HCT116 (cell line): ENCODE measurements at regions not wholly inside any gene's neighbourhood (a gene's known extent, or its start where the extent isn't known, plus 50 kb on each side); places are given as distances from the start of the nearest gene placed in this dataset.

Experiments used
- EGR1 ChIP-seq: IDR thresholded peaks from 2 replicates; pipeline ENCODE4 v1.6.1; 2012; ENCODE audit warnings: low read depth
- FOSL1 ChIP-seq: IDR thresholded peaks from 2 replicates; pipeline ENCODE4 v1.6.1; 2012; ENCODE audit warnings: low read depth
- JUND ChIP-seq: IDR thresholded peaks from 2 replicates; pipeline ENCODE4 v1.6.1; 2012
- POLR2A ChIP-seq: IDR thresholded peaks from 2 replicates; pipeline ENCODE4 v1.7.0; 2011; ENCODE audit warnings: borderline replicate concordance; ENCODE audit not compliant: insufficient read depth, insufficient read length; ENCODE audit errors: extremely low read depth
- POLR2AphosphoS5 ChIP-seq: IDR thresholded peaks from 2 replicates; pipeline ENCODE4 v1.6.1; 2011; ENCODE audit warnings: mild to moderate bottlenecking, low read depth, low read length, moderate library complexity
- REST ChIP-seq: IDR thresholded peaks from 2 replicates; pipeline ENCODE4 v1.6.1; 2012; ENCODE audit warnings: low read depth
- SP1 ChIP-seq: IDR thresholded peaks from 2 replicates; pipeline ENCODE4 v1.6.1; 2012; ENCODE audit warnings: low read depth
- TF ChIP-seq, protein P1 (sequence below), 3 experiments: fragments of 200-600 bp in 1 of 3; sonication (generic) in 1 of 3; IDR thresholded peaks in 2 of 3; conservative IDR thresholded peaks in 1 of 3; 2 replicates each; pipeline ENCODE4 v1.5.1; 2012 to 2017; ENCODE audit warnings: low read depth in 2 of 3, low read length in 2 of 3, antibody characterized with exemption in 1 of 3, borderline replicate concordance in 1 of 3, control low read depth in 1 of 3, mild to moderate bottlenecking in 1 of 3, mixed read lengths in 1 of 3, mixed run types in 1 of 3, moderate library complexity in 1 of 3; ENCODE audit not compliant: insufficient read depth in 1 of 3

DNA sequence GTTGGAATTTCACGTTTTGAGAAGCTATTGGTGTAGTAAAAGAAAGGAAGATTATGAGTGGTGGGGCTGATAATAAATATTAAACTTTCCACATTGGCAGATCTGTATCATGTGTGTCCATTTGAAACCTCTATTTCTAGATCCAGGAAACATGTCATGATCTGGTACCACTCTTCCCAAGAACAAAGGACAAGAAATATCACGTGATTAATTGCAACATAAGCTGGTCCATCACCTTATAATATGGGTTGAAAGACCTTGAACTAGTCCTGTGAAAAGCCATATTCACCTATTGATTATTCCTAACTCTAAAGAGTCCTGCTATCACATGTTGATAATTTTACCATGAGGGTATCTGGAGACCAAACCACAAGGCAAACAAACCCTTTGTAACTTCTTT is 335.3 kb upstream of the SMIM21 start:
- no peak for TF ChIP-seq POLR2A
- no peak for TF ChIP-seq REST
- TF ChIP-seq SP1, result no peak
- TF ChIP-seq, protein P1, sequence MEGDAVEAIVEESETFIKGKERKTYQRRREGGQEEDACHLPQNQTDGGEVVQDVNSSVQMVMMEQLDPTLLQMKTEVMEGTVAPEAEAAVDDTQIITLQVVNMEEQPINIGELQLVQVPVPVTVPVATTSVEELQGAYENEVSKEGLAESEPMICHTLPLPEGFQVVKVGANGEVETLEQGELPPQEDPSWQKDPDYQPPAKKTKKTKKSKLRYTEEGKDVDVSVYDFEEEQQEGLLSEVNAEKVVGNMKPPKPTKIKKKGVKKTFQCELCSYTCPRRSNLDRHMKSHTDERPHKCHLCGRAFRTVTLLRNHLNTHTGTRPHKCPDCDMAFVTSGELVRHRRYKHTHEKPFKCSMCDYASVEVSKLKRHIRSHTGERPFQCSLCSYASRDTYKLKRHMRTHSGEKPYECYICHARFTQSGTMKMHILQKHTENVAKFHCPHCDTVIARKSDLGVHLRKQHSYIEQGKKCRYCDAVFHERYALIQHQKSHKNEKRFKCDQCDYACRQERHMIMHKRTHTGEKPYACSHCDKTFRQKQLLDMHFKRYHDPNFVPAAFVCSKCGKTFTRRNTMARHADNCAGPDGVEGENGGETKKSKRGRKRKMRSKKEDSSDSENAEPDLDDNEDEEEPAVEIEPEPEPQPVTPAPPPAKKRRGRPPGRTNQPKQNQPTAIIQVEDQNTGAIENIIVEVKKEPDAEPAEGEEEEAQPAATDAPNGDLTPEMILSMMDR (IDR thresholded peaks at IDR 0.05 in 2 of 3, conservative IDR thresholded peaks at IDR 0.05 in 1 of 3; ENCODE audit: borderline replicate concordance in 1 of 3, insufficient read depth in 1 of 3, low read depth in 2 of 3, low read length in 2 of 3), result no peak
- TF ChIP-seq JUND, result no peak
- TF ChIP-seq POLR2AphosphoS5, result no peak
- no peak for TF ChIP-seq FOSL1
- TF ChIP-seq EGR1, result no peak
